GM20000 (cell line): ENCODE measurements at regions not wholly inside any gene's neighbourhood (a gene's known extent, or its start where the extent isn't known, plus 50 kb on each side); places are given as distances from the start of the nearest gene placed in this dataset.
"Not testable (repeated sequence)": the region's sequence is repeated elsewhere in the genome, so short reads cannot be mapped to it uniquely, and the experiment has no call there.

ENCODE experiments used
- DNase-seq: peaks from one replicate; pipeline ENCODE4 v3.0.0; 2012; ENCODE audit warnings: low spot score
- CTCF ChIP-seq: IDR thresholded peaks from 2 replicates; pipeline ENCODE4 v1.5.1; 2012; ENCODE audit warnings: mild to moderate bottlenecking, control low read depth; ENCODE audit errors: extremely low read depth, missing control alignments

DNA sequence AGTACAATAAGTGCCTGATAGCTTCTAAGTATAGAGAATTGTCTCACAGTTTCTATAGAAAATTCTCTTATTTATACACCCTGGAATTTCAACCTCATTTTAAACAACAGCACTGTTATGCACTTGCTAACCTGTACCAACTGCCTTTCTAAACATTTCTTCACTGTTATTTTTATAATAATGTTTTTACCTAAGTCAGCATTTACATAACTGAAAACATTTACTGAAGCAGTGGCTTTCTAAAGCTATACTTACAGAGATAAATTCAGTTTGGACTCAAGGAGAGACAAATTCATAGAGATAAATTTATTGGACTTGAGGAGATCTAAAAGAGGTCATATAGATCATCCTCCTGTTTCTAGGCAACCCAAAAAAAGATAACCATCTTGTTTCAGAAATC is 686.6 kb upstream of the FAT3 start:
- no peak for TF ChIP-seq CTCF
- no peak for DNase-seq

DNA sequence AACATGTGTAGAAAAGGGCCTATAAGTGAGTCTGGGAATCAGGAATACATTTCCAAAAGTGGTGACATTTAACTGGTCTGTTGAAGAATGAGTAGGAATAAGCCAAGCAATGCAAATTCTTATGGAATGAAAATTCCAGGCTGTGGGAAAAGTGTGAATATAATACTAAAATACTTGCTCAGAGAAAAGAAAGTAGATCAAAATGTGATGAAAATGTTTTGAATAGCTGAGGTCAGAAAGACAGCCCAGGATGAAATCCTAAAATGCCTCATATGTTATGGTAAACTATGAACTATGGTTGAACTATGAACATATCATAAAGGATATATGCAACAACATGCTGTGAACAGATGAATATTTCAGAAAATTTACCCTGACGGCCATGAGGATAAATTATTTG is 688.3 kb upstream of the FAT3 start:
- DNase-seq, result no peak

GRCh38 chr11:91528965-91529364 is 695.7 kb upstream of the FAT3 start:
- no peak for DNase-seq
- TF ChIP-seq CTCF, result no peak

More for the DNA sequence above, 688.3 kb upstream of the FAT3 start:
- TF ChIP-seq CTCF, result no peak

DNA sequence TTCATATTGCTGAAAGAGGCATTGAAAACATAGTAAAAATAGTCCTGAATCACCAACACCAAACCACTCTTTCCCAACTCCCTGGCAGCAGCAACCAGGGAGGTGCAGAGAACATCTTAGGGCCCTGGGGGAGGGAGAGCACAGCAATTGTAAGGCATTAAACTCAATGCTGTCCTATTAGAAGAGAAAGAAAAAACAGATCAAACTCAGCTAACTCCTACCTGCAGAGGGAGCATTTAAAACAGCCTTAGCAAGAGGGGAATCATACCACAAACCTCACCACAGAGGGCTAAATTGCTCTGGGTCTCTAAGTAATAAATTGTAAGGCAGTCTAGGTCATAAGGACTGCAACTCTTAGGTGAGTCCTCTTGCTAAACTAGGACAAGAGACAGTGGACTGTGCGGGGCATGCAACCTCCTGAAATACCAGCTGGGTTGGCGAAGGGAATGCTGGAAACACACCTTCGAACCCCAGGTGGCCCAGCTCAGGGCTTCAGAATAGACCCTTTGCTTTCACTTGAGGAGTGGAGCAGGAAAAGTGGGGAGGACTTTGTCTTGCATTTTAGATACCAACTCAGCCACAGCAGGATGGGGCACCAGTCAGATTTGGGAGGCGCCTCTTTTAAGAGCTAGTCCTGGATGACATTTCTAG is 697.1 kb upstream of the FAT3 start:
- no peak for DNase-seq
- TF ChIP-seq CTCF, result no peak

- no peak for TF ChIP-seq CTCF
- DNase-seq, result no peak
Observed at GRCh38 chr11:91513734-91514133, 710.9 kb upstream of the FAT3 start.

- DNase-seq, result no peak
- no peak for TF ChIP-seq CTCF
Observed at GRCh38 chr11:91497847-91498246, 726.8 kb upstream of the FAT3 start.

DNA sequence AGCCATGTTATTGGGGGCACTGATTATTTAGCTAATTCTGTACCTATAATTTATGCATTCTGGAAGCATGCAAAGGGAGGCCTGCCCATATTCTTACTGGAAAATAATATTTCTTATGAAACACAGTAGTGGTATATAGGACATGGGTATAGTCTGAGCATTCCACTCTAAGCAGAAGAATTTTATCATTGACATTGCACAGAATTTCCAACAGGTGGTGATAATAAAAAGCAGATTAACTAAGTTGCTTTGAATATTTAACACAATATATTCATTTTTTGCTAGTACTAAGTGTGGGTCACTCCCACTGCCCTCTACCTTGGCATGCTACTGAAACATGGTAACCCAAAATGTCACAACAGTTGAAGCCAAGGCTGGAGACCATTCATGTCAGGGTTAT is 728.8 kb upstream of the FAT3 start:
- TF ChIP-seq CTCF, result no peak
- no peak for DNase-seq

DNA sequence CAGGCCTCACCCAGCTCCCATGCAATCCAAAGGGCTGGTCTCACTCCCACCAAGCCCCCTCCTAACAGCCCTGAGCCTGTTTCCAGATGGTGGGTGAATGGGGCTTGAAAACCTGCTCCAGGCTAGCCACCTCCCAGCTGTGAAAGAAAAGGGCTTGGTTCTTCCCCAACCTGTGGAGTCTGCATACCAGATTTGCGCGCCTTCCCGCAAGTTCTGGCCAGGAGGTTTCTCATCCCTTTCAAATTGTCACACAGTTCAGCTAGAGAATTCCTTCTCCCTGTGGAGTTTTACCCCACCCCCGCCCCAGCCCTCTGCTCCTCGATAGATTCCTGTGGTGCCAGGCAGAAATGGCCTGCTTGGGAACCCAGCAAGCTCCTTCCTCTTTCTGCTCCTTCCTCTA is 734.6 kb upstream of the FAT3 start:
- no peak for TF ChIP-seq CTCF
- no peak for DNase-seq

DNA sequence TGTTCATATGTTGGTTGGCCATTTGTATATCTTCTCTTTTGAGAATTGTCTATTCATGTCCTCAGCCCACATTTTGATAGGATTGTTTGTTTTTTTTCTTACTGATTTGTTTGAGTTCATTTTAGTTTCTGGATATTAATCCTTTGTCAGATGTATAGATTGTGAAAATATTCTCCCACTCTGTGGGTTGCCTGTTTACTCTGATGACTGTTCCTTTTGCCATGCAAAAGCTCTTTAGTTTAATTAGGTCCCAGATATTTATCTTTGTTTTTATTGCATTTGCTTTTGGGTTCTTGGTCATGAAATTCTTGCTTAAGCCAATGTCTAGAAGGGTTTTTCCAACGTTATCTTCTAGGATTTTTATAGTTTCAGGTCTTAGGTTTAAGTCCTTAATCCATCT is 740.7 kb upstream of the FAT3 start:
- not testable (repeated sequence) for DNase-seq

- not testable (repeated sequence) for DNase-seq
Observed at GRCh38 chr11:91481875-91482274, 742.7 kb upstream of the FAT3 start.
